GM21825 (cell line): ENCODE measurements at regions not wholly inside any gene's neighbourhood (a gene's known extent, or its start where the extent isn't known, plus 50 kb on each side); places are given as distances from the start of the nearest gene placed in this dataset.
"Not testable (repeated sequence)": the region's sequence is repeated elsewhere in the genome, so short reads cannot be mapped to it uniquely, and the experiment has no call there.

Source experiments
- ATAC-seq: cut with Tn5 transposase; IDR thresholded peaks from one replicate; pipeline ENCODE4 v1.9.1; 2021; ENCODE audit warnings: mild to moderate bottlenecking, moderate library complexity; ENCODE audit not compliant: unreplicated experiment

DNA sequence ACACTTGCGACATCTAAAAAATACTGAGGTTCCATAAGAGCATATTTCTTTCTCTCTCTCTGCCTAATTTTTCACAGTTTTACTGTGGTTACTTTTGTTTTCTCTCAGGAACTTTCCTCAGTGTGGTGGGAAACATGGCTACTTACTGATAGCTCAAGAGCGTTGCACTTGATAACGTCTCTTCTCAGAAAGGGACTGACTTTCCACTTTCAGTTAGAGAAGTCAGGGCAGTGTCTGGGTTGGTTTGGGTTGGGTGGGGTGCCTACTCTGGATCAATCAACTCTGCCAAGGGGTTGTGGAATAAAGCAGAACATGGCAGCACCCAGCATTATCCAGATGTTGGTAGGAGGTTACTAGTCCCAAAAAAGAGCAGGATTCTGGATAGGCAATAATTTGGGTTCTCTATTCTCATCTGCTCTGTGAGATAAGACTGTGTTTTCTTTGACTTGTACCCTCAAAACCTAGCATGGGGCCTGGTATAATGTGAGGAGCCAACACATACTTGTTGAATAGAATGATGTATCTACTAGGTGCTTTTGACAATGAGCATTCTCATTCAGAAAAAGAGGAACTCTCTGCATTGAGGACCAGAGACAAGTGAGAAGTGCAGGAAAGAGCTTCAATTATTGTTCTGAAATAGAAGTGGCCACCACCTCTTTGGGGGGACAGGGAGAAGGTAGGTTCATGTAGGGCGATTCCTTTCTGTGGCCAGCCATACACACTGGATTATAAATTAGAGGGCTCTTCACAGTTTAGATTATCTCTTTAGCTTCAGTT, 315.7 kb downstream of the REEP3 start:
- ATAC-seq, result no peak

- no peak for ATAC-seq
Measured at GRCh38 chr10:63841761-63842160, 320.6 kb downstream of the REEP3 start.

DNA sequence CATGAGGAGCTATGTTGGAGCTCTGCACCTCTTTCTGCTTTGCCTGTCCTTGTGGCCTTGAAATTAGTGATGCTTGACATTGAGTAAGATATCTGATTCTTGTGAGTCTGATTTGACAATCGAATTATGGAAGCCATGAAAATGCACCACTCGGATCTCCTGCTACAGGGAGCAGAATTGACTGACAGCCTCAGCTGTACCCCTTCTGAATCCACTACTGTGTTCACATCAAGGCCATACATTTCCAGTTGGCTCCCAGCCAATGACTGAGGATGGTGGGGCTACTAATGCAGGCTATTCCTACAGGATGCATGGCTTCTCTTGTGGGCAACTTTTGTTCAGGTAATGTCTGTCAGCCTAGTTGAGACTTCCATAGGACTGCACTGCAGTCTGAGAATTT, 321.9 kb downstream of the REEP3 start:
- ATAC-seq, result no peak

DNA sequence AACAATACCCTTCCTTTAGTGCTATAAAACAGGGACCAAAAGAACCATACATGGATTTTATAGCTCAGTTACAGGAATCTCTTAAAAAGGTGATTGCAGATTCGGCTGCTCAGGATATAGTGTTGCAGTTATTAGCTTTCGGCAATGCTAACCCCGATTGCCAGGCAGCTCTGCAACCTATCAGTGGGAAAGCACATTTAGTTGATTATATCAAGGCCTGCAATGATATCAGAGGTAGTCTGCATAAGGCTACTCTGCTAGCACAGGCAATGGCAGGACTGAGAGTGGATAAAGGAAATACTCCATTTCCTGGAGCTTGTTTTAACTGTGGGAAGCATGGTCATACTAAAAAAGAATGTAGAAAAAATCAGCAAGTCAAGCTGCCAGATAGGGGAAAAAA, 327.7 kb downstream of the REEP3 start:
- not testable (repeated sequence) for ATAC-seq

- no peak for ATAC-seq
Measured at GRCh38 chr10:63862860-63863259, 341.7 kb downstream of the REEP3 start.

- ATAC-seq, result no peak
Measured at GRCh38 chr10:63865210-63865609, 344.0 kb downstream of the REEP3 start.

DNA sequence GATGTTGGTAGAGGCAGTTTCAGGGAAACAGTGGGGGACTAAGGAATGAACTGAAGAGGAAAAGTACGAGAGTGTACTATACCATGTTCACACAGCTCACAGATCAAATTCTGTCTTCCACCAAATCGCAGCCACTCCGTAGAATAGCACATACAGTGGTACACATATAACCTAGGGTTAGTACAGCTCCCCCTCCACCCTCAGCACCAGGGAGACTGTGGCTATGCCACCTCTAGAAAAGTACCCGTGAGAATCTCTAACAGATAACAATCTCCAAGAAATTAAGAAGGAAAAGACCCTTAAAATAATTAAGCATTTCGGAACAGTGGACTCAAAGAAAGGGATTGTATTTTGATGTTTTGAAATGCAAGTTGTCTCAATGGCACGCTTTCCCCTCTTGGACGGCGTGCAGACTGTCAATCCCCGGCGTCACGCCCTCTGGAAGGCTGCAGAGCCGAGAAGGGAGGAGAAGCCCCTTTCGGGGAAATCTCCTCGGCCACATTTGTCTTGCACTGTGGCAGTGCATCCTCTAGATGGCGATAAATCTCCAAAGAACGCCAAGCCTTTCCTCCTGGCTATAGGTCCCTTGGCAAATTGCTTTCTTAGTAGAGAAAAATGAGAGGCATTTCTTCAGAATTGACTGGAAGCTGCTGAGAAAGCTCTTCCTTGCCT, 345.0 kb downstream of the REEP3 start:
- ATAC-seq, result peak; percentile 78

- peak; percentile 66 for ATAC-seq
Measured at GRCh38 chr10:63866747-63867140, 345.5 kb downstream of the REEP3 start.

DNA sequence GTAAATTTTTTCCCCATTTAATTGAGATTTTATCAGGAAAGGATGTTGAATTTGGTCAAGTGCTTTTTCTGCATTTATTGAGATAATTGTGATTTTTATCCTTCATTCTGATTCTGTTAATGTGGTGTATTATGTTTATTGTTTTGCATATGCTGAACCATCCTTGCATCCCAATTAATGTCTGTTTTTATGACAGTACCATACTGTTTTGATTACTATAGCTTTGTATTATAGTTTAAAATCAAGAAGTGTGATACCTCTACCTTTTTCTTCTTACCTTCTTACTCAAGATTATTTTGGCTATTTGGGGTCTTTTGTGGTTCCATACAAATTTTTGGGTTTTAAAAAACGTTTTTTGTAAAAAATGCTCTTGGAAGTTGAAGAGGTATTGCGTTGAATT, 357.2 kb downstream of the REEP3 start:
- ATAC-seq, result no peak

GRCh38 chr10:63883861-63884260, 362.7 kb downstream of the REEP3 start:
- no peak for ATAC-seq

- no peak for ATAC-seq
Measured at GRCh38 chr10:63884426-63884825, 363.2 kb downstream of the REEP3 start.

GRCh38 chr10:63885156-63885555, 364.0 kb downstream of the REEP3 start:
- ATAC-seq, result no peak

- no peak for ATAC-seq
Measured at GRCh38 chr10:63886281-63887022, 365.3 kb downstream of the REEP3 start.

GRCh38 chr10:63887023-63887589, 365.9 kb downstream of the REEP3 start:
- ATAC-seq, result no peak

DNA sequence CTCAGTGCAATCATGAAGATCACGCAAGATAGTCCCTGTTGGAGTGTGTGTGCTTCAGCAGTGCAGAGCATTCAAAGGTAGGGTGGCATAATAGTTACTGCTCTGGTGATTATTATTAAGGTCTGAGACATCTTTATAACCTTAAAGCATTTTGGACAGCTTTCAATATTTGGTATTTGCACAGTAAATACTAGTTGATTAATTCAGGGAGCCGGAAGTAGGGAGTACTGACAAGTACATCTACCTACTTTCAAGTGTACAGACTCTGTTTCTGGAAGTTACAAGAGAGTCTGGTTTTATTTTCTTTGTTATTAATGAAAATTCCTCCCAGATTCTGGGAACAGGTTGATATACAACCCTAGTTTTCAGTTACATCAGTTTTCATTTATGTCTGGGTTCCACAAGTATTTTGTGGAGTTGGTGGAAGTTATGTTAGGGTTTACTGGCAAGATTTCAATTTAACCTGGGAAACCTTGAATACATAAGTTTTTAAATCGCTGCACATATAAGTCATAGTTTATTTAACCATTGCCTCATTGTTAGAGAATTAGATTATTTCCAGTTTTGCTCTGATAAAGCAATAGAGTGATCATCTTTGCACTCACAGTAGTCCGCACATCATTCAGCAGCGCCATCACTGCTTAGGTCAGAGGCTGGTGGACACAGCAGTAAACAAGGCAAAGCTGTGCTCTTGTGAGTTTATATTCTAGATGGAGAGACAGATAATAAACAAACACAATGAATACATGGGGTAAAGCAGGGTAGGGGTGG, 366.6 kb downstream of the REEP3 start:
- no peak for ATAC-seq

DNA sequence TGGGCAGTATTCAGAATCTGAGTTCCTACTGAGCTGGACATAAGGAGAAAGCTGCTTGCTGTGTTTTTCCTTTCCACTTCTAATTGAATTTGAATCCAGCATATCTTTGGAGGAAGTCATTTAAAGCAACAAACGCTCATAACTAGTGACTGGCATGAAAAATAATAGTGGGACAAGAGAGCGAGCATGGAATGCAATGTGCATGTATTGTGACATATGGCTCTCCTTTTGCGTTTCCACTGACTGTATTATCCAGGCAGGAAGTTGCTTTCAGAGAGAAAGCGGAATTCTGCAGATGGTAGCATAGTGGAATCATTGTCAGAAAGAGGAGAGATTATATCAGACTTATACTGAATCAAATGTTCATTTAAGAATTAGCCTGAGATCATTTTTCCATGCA, 368.6 kb downstream of the REEP3 start:
- no peak for ATAC-seq

DNA sequence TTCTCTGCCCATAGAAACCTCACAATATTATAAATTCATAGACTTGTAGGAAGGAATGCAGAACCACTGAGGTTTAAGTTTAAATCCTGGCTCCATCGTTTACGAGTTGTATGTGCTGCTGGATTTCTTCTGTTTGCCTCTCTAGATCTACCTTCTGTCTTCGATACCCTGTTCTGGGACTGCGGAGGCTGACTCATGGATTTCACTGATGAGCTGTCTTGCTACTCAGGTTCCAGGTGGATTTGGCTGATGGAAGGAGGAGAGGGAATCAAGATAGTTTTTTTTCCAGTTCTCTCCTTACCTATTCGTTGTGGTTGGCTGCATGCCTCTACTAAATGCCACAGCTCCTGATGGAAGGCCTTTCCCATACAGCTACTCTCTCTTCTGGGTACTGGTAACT, 375.8 kb downstream of the REEP3 start:
- ATAC-seq, result no peak

DNA sequence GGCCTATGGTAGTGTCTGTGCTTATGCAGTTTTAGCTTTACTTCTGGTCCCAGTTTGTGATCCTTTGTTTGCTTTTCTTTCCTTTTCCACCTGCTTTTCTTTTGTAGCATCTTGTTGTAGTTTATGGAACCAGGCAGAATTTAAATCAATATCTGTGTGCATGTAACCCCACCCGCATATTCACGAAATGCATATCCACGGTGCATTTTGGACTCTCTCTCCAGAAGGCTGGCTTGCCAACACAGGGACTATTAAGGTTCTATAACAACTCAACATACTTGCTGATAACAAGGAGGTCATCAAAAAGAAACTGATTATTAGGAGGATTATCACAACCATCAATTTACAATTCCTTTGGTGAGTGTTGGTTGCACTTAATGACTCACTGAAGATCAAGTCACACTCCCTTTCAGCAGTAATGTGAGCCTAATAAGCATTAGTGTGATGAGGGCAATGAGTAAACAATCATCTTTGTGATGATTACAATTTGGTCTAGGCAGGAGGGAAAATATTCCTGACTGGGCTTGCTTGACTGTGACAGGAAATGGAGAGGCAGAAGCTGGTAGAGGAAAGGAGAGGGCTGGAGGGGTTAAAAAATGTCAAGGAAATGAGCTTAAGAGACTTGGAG, 378.6 kb downstream of the REEP3 start:
- no peak for ATAC-seq

DNA sequence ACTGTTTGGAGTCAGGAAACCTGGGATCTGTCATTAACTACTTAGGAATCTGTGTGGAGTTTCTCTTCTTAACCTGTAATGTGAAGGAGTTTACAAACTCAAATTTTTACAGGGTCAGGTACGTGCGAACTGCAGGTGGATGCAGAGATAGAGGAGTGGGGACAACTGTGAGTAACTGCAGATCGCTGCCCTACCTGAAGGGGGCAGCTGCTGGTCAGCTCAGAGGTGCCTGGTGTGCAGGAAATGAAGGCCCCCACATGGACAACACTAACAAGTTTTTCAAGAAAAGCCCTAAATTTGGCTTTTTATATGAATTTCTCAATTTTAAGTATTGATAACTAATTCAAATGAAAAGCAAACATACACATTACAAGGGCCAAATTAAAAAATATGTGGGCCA, 380.0 kb downstream of the REEP3 start:
- ATAC-seq, result no peak

- no peak for ATAC-seq
Measured at GRCh38 chr10:63901881-63902280, 380.7 kb downstream of the REEP3 start.
